GM19395 (cell line): ENCODE measurements at regions not wholly inside any gene's neighbourhood (a gene's known extent, or its start where the extent isn't known, plus 50 kb on each side); places are given as distances from the start of the nearest gene placed in this dataset.

ENCODE experiments used
- ATAC-seq: cut with Tn5 transposase; IDR thresholded peaks from one replicate; pipeline ENCODE4 v1.9.1; 2021; ENCODE audit warnings: mild to moderate bottlenecking, moderate library complexity; ENCODE audit not compliant: unreplicated experiment

DNA sequence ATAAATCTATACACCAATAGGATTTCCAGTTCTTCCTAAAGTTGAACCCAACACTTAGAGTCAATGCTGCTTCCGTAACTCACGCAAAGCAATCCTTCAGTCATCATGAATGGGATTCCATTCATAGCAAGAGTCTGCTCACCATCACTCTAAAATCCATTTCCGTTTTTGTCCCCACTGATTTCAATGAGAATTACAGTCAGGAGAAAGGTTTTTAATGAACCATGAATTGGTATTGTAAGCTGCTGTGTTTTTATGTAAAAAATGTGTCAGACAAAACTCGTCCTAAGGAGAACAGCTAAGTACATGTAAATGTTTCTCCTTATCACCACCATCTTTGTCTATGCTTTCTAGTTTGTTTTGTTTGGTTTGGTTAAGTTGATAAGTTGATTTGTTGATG is 391.5 kb downstream of the IRS1 start:
- ATAC-seq = no peak

DNA sequence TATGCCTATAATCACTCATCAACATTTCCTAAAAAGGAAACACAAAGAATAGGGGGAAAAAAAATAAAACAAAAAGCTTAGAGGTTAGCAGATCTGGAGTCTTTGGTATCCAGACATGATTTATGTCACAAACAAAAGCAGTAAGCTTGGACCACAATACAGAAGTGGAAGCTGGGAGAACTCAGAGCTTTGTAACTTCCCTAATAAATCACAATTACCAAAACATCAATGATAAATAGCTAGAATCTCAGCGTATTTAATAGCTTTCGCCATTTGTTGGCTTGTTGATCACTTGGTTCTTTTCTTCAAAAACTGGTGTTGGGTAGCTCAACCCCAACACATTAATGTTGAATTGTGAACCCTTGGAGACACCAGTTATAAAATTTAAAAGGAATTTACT is 392.5 kb downstream of the IRS1 start:
- ATAC-seq = no peak

DNA sequence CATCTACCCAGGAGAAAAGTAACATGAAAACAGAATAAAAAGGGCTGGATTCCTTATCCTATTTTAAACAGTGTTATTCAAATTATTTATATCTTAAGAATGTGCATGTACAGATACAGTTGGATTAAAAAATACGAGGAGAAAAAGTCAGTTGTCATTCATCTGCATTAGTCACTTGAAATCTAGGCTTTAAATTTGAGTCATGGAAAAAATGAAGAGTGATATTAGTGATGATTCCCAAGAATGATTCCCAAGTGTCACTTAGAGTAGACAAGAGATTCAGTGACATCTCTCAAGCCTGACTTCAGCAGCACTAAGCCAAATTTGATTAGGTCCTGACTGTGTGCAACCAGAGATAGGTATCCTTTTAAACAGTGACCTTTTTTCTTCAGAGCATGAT is 394.2 kb downstream of the IRS1 start:
- ATAC-seq = no peak

DNA sequence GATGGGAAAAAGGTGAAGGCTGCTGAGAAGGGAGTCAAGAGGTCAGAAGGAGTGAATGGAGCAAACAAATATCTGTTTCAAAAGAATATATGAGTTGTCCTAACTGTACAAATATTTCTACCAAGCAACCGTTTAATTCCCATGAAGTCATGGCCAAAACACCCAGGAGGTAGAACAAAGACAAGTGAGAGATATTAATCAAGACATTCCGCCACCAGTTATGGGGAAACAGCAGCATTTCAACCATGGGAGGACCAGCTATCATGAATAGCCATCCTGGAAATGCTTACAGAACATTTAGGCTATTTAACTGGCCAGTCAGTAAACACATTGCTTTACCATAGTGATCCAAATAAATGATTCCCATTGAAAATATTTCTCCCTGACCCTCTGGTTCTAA is 396.3 kb downstream of the IRS1 start:
- no peak for ATAC-seq

DNA sequence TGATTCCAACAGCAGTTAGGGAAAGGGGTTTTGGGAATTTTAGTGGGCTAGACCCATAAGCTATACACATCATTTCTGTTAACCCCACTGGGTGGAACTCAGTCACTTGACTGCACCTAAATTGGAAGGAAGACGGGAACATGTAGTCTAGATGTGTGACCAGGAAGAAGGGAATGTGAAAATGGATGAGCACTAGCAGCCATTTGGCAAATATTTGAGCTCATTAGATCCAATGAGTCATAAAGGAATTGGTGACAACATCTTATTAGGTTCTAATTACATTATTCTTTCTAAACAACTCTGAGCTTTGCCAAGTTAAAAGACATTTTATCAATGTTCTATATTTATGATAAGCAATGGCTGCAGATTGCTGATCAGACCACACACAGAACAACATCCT is 400.6 kb downstream of the IRS1 start:
- no peak for ATAC-seq

DNA sequence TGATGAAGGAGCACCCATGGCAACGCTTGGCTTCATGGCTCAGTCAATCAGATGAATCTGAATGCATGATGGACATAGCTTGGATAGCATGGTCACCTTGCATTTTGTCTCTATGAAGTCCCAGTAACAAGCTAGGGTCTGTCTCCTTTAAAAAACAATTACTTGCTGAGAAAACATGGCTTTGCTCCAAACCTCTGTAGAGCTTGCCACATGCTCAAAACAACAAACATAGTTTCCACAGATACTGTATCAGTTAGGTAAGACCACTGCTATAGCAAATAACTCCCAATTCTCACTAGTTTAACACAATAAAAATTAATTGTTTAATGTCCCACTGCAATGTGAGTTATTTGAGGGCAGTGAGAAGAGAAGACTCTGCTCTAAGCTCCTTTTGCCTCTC is 401.0 kb downstream of the IRS1 start:
- ATAC-seq = no peak

DNA sequence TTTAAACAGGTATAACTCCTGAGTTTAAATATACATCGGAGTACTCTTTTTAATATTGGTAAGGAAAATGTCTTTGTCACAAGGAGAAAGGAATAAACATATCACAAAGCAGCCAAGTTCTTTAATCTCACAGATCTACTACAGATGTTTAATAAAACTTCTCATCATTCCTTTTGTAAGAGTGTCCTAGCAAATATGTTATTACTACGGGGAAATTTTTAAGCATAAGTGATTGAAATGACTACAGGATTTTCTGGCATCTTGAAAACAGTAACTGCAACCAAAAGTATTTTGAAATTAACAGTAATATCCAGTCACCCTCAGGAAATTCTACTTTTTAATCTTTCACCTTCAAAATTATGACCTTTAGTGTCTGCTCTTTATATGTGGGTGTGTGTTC is 403.1 kb downstream of the IRS1 start:
- no peak for ATAC-seq

DNA sequence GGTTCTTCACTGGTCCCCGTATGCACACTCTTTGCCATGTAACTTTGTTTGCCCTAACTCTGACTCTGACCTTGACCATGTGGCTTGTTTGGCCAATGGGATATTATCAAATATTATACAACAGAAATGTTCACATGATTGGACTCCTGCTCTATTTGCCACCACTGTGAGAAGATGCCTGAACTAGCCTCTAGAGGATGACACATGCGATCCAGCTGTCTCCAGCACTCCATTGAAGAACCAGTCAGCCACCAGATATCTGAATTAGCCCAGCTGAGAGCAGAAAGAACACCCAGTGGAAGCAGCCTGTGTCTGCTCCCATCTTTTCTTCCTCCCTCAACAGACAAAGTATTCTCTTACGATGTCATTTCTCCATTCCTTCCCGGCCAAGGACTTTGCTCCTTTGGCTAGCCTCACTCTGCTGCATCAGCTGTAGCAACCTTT is 412.1 kb downstream of the IRS1 start:
- no peak for ATAC-seq

DNA sequence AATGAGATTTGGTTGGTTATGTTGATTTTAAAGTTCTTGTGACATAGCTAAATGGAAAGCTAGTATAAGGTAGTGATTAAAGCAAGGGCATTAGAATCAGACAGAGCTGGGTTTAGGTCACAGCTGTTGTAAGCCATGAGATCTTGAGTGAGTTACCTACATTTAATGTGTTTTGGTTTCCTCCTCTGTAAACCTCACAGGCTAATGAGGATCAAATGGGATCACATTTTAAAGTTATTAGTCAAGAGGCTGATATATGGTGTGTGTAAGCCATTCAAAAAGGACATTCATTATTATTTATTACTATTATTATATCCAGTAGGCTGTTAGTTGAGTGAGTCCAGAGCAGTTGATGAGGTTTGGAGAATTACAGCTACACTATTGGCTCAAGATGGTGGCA is 416.2 kb downstream of the IRS1 start:
- ATAC-seq = no peak

DNA sequence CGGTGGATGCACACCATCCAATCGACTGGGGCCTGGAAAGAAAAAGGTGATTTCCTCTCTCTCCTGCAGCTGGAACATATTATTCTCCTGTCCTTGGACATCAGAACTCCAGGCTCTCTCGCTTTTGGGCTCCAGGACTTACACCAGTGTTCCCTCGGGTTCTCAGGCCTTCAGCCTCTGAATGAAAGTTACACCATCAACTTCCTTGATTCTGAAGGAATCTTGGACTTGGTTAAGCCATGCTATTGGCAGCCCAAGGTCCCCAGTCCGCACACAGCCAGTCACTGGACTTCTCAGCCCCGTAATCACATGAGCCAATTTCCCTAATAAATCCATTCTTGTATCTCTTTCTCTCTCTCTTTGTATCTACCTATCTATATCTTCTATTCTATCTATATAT is 418.9 kb downstream of the IRS1 start:
- ATAC-seq = no peak

DNA sequence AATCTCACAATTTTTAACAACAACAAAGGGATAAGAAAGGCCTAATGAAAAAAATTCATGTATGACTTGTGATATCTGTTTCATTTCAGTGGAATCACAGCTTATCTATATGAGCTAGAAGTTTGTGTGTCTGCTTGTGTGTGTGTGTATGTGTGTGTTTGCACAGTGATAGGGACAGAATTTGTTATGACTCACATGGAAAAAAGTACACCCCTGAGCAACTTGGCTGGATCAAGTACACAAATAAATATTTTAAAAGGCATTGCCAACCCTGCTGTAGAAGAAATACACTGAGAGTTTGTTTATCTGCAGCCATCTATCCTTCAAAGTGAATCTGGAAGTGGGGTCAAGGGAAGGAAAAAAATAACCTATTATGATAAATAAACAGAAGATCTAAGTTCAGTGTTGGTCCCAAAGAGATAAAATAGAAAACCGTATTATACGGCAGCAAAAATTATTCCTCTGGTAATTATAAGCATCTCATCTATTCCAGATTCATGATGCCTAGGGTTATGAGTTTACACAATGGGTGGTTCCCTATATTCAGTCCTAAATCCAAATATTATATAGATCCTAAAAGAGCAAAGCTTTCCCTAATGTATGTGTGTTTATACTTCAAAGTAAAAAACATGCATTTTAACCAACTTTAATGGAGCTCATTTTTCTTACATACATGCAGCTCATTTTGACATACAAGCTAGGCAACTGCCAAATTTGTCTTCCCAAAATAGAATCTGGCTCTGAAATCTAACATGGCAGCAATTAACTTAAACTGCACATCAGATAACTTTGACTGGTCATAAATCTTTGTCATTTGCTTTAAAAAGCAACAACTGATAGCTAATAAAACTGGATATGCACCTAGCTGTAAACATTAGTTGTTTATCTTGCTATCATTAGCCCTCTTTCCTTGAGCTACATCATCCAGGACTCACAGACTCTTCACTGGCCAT is 420.6 kb downstream of the IRS1 start:
- ATAC-seq = no peak

DNA sequence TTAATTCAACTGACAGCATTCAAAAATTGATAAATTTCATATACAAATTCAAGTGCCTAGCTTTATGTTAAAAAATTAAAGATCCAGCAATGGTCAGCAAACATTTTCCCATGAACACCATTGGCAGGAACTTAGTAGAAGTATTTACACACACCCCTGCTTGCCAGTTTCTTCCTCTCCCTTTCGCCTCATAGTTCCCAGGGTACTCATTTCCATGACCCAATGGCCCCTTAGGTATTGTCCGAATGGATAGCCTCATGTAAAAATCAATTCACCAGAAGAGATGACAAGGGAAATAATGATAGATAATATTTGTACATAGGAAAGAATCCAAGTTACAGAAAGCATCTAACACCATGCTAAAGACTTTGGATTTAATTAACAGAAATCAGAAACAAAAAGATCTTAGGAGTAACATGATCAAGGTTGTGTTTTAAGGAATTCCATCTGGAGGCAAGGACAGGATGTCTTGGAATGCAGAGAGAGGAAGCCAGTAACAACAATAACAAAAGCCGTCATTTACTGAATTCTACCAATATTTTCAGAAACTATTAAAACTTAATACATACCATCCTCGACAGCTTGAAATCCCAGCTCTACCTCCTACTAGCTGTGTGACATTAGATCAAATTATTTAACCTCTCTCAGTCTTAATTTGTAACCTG is 423.0 kb downstream of the IRS1 start:
- no peak for ATAC-seq

DNA sequence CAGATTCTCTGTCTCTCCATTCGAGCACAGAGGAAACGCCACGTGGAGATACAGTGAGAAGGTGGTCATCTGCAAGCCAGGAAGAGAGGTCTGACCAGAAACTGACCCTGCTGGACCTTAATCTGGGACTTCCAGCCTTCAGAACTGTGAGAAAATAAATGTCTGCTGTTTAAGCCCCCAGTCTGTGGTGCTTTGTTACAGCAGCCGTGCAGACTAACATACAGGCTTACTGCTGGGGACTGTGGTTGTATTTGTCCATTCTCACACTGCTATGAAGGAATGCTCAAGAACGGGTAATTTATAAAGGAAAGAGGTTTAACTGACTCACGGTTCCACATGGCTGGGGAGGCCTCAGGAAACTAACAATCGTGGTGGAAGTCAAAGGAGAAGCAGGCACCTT is 432.7 kb downstream of the IRS1 start:
- no peak for ATAC-seq

DNA sequence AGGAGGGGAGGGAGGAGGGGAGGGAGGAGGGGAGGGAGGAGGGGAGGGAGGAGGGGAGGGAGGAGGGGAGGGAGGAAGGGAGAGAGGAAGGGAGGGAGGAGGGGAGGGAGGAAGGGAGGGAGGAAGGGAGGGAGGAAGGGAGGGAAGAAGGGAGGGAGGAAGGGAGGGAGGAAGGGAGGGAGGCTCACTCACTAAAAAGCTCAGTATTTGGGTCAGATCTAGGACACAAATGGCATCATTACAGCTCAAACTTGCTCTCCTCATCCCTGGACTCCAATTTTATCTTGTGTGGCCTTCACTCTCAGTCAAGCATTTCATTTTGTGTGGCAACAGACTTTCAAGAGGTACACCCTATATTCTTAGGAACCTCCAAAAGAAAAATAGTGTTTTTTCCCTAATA is 435.4 kb downstream of the IRS1 start:
- no peak for ATAC-seq

DNA sequence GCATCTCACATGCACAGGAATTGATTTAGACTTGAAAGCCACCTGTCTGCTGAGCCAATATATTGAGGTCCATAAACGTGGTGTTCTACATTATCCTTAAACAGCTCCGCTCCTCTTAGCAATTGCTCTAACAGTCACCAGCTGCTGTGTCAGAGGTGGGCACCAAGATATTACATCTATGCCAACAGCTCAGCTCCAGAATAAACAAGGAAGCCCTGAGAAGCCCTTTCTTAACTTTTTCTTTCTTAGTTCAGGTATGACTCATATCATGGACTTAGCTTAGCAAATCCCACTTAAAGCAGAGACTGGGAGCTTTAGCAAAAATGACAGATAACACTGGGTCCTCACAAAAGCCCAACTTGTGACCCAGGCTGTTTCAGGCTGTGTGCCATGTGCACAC is 436.6 kb downstream of the IRS1 start:
- no peak for ATAC-seq

DNA sequence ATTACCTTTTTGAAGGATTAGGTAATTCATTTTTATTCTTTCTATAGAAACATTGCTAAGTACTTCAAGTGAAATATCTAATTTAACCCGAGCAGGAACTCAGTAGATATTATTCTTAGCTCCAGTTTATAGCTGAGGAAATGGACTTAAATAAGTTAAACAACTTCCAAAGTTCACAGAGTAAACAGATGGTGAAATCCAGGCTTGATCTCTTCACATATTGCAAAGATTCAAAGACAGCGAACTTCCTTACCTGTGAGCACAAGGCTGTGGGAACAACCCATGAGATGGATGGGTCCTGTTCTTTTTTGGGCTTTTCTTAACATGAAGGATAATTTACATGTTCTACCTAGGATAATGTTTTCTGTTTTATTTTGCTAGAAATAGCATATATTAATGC is 439.0 kb downstream of the IRS1 start:
- ATAC-seq = no peak

DNA sequence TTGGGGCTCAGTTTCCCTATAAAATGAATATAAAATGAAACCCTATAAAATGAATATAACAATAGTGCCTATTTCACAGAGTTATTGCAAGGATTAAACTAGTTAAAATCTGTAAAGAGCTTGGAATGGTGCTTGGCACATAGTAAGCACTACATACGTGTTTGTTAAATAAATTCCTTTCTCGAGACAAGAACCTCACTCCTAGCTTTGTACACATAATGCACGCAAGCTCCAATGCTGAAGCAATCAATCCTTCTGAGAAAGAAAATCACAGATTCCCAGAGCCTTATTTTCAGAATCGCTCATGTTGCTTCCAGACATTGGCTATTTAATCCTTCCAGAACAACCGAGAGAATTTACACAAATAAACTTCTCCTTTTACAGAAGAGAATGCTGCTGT is 440.9 kb downstream of the IRS1 start:
- ATAC-seq = no peak

DNA sequence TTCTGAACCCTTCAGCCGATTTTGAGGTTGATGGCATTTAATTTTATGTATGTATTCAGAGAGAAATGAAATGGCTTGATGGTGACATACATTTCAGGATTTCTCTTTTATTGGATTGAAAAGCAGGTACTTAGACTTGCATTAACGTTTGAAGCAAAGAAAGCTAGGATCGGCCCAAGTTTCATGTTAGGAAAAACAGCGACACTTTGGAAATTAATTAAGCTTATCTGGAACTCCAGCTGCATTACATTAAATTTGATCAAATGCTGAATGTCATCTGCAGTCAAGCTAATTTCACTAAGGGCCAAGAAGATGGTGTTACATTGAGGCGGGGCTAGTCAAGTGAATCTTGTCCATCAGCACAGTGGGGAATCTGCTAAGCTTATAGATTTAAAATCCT is 441.8 kb downstream of the IRS1 start:
- ATAC-seq = no peak

DNA sequence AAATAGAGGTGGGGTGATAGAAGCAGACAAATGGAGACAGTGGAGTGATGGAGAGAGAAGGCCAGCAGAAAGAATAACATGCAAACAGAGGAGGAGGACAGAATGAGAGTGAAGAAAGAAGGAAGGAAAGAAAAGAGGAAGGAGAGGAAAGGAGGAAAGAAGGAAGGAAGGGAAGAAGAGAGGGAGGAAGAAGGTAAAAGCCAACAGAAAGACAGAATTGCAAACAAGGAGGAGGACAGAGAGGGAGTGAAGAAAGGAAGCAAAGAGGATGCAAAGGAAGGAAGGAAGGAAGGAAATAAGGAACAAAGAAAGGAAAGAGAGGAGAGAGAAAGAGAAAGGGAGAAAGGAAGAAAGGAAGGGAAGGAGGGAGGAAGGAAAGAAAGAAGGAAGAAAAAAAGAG is 444.0 kb downstream of the IRS1 start:
- no peak for ATAC-seq

DNA sequence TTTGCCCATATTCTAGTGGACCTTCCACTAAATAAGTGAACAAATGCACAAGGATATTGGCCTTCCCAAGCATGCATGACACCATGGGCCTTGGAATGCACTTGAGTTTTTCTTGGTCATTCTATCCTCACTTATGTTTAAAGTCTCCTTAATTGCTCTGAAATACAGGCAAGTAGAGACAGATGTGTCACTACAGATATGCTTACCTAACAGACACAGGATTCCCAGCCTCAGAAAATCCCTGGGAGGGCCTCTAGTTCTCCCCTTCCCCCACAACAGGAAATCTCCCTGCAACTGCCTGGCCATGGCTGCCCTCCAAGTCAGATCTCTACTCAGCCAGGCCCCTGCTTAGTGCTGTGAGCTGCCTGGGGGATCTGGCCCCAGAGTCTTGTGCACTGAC is 445.2 kb downstream of the IRS1 start:
- ATAC-seq = no peak

DNA sequence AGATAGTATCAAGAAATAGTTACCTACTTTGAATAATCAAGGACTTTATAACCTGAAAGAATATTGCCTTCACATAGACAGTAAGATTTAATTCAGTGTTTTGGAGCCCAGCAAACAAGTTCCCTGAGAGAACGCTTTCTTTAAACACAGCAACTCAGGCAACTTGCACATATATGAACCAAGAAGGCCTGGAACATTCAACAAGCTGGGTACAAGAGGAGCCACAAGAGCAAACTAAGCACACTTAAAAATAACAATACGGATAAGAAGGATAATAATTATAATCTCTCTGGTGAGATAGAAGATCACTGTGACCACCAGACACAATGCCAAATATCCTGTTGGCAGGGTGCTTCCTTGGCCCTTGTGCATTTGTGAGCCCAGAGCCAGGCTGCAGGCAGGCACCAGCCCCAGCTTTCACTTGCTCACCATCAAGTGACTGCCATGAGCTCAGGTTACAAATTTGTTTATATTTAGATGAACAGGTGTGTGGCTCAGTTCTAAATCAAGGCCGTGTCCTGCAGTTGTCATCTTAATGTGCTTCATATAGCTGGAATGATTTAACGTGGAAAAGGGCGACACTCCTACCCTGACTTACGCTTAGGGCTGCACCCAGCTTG is 446.6 kb downstream of the IRS1 start:
- ATAC-seq = no peak

DNA sequence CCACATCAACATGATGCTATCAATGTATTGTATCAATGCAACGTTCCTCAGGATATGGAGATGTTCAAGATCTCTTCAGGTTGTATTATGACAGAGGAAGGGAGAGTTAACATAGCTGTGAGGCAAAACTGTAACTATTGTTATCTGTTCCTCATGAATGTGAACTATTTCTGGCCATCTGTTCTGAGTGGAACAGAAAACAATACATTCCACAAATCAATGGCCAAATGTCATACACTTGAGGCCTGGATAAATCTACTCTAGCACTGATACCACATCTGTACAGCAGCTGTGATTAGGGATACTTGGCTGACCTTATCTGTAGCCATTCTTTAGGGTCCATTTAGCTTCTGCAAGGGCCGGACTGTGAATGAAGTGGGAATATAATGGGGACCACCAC is 447.9 kb downstream of the IRS1 start:
- no peak for ATAC-seq
